ENCODE measurements at regions not wholly inside any gene's neighbourhood (a gene's known extent, or its start where the extent isn't known, plus 50 kb on each side); places are given as distances from the start of the nearest gene placed in this dataset.

GRCh38 chr3:190252080-190252479 lies 70.2 kb downstream of the CLDN1 start:
- DNase-seq (ENCODE audit: low read depth) = no peak
- TF ChIP-seq, protein P1, sequence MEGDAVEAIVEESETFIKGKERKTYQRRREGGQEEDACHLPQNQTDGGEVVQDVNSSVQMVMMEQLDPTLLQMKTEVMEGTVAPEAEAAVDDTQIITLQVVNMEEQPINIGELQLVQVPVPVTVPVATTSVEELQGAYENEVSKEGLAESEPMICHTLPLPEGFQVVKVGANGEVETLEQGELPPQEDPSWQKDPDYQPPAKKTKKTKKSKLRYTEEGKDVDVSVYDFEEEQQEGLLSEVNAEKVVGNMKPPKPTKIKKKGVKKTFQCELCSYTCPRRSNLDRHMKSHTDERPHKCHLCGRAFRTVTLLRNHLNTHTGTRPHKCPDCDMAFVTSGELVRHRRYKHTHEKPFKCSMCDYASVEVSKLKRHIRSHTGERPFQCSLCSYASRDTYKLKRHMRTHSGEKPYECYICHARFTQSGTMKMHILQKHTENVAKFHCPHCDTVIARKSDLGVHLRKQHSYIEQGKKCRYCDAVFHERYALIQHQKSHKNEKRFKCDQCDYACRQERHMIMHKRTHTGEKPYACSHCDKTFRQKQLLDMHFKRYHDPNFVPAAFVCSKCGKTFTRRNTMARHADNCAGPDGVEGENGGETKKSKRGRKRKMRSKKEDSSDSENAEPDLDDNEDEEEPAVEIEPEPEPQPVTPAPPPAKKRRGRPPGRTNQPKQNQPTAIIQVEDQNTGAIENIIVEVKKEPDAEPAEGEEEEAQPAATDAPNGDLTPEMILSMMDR (IDR thresholded peaks at IDR 0.05; ENCODE audit: control insufficient read depth, extremely low read depth, insufficient read depth) = no peak

GRCh38 chr3:190249414-190249813 lies 72.8 kb downstream of the CLDN1 start:
- DNase-seq (ENCODE audit: low read depth) = no peak
- H3K4me3 ChIP-seq (ENCODE audit: low read depth, low read length) = no peak overlapping the region
- TF ChIP-seq, protein P1 (IDR thresholded peaks at IDR 0.05; ENCODE audit: control insufficient read depth, extremely low read depth, insufficient read depth) = no peak

More at GRCh38 chr3:190252080-190252479, 70.2 kb downstream of the CLDN1 start:
- no peak overlapping the region for H3K4me3 ChIP-seq (ENCODE audit: low read depth, low read length)

DNA sequence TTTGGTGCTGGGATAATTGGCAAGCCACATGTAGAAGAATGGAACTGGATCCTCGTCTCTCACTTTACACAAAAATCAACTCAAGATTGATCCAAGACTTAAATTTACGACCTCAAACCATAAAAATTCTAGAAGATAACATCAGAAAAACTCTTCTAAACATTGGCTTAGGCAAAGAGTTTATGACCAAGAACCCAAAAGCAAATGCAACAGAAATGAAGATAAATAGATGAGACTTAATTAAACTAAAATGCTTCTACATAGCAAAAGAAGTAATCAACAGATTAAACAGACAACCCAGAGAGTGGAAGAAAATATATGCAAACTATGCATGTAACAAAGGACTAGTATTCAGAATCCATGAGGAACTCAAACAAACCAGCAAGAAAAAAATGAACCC lies 80.1 kb downstream of the CLDN1 start:
- no peak for DNase-seq (ENCODE audit: low read depth)
- H3K4me3 ChIP-seq (ENCODE audit: low read depth, low read length) = no peak overlapping the region
- TF ChIP-seq, protein P1 (IDR thresholded peaks at IDR 0.05; ENCODE audit: control insufficient read depth, extremely low read depth, insufficient read depth) = no peak

- H3K4me3 ChIP-seq (ENCODE audit: low read depth, low read length) = no peak overlapping the region
- TF ChIP-seq, protein P1 (IDR thresholded peaks at IDR 0.05; ENCODE audit: control insufficient read depth, extremely low read depth, insufficient read depth) = no peak
- no peak for DNase-seq (ENCODE audit: low read depth)
Observed at GRCh38 chr3:190239325-190239724, 82.9 kb downstream of the CLDN1 start.

DNA sequence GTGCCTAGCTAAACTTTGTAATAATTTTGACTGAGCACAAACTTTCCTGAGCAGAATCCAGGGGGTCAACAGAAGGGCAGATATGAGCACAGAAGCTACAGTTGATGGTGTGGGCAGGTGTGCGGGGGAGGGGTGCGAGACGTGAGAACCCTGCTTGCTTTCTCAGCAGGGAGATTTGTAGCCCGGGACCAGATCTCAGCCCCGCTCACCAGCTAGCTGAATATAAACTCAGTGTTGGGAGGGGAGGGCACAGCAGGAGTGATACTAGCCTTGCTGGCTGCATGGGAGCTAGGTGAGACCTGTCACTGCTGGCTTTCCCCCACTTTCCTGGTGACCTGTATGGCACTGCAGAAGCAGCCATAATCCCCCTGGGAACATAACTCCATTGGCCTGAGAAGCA lies 83.4 kb downstream of the CLDN1 start:
- H3K4me3 ChIP-seq (ENCODE audit: low read depth, low read length) = no peak overlapping the region
- TF ChIP-seq, protein P1 (IDR thresholded peaks at IDR 0.05; ENCODE audit: control insufficient read depth, extremely low read depth, insufficient read depth) = no peak
- no peak for DNase-seq (ENCODE audit: low read depth)

DNA sequence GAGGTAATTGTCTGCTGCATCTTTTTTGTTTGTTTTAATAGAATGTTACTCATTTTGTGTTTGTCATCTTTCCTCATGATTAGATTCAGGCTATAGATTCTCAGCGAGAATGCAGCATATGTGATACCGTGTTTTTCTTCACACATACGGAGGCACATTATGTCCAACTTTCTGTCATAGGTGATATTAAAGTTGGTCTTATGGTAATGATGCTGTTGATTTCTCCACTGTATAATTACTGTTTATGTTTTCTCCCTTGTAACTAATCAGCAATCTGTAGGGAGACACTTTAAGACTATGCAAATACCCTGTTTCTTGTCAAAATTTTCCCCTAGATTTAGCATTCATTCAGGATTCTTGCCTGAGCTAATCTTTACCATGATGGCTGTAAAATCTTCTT lies 87.6 kb downstream of the CLDN1 start:
- TF ChIP-seq, protein P1 (IDR thresholded peaks at IDR 0.05; ENCODE audit: control insufficient read depth, extremely low read depth, insufficient read depth) = no peak
- no peak for DNase-seq (ENCODE audit: low read depth)
- H3K4me3 ChIP-seq (ENCODE audit: low read depth, low read length) = no peak overlapping the region

- peak; percentile 78 for DNase-seq (ENCODE audit: low read depth)
- TF ChIP-seq, protein P1 (IDR thresholded peaks at IDR 0.05; ENCODE audit: control insufficient read depth, extremely low read depth, insufficient read depth) = no peak
- H3K4me3 ChIP-seq (ENCODE audit: low read depth, low read length) = no peak overlapping the region
Observed at GRCh38 chr3:190229632-190230424, 92.4 kb downstream of the CLDN1 start.

All from LNCaP clone FGC (cell line).